GM18873 (cell line): ENCODE measurements at regions not wholly inside any gene's neighbourhood (a gene's known extent, or its start where the extent isn't known, plus 50 kb on each side); places are given as distances from the start of the nearest gene placed in this dataset.

Experiments
- ATAC-seq: cut with Tn5 transposase; IDR thresholded peaks from one replicate; pipeline ENCODE4 v1.9.1; 2021; ENCODE audit warnings: mild to moderate bottlenecking, moderate library complexity, moderate number of reproducible peaks; ENCODE audit not compliant: unreplicated experiment, low FRiP score

GRCh38 chr9:87307848-87308247, 189.8 kb upstream of the DAPK1 start:
- ATAC-seq, result no peak

- ATAC-seq, result no peak
These were observed 188.4 kb upstream of the DAPK1 start for GRCh38 chr9:87309236-87309635.

DNA sequence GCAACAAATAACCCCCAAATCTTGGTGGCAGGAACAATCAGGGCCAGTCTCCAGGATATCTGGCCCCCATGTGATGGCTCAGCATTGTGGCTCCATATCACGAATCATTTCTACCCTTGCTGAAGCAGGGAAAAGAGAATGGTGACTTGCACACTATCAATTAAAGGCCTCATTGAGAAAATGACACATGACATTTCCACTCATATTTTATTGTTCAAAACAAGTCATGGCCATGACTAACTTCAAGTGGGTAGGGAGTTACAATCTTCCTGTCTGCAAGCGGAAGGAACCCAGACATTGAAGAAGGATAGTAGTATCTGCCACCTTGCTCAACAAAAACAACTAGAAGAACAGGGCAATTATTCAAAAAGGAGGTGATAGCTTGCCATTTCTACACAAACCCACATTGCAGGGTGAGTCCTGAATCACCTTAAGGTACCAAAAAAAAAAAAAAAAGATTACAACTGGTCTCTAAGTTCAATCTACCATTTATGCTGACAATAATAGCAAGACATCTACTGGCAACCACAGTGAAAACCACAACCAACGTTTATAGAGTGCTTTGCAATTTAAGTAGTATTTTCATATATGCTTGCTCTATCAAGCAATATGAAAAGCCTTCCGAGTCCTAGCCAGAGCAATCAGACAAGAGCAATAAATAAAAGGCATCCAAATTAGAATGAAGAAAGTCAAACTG, 186.7 kb upstream of the DAPK1 start:
- ATAC-seq, result no peak

- no peak for ATAC-seq
These were observed 178.0 kb upstream of the DAPK1 start for GRCh38 chr9:87319656-87320055.

DNA sequence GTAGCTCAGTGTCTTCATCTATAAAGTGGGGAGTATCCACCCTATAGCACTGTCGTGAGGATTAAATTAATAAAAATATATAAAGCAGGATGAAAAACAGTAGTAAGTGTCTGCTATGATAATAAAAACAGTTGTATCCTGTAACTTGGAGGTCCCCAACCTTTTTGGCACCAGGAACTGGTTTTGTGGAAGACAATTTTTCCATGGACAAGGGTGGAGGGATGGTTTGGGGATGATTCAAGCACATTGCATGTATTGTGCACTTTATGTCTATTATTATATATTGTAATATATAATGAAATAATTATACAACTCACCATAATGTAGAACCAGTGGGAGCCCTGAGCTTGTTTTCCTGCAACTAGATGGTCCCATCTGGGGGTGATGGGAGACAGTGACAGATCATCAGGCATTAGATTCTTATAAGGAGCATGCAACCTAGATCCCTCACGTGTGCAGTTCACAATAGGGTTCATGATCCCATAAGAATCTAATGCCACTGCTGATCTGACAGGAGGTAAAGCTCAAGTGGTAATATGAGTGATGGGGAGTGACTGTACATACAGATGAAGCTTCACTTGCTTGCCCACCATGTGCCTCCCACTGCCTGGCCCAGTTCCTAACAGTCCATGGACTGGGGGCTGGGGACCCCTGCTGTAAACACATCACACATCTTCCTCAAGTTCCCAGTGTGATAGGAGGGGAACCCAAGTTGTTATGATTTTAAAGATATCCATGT, 177.4 kb upstream of the DAPK1 start:
- no peak for ATAC-seq

DNA sequence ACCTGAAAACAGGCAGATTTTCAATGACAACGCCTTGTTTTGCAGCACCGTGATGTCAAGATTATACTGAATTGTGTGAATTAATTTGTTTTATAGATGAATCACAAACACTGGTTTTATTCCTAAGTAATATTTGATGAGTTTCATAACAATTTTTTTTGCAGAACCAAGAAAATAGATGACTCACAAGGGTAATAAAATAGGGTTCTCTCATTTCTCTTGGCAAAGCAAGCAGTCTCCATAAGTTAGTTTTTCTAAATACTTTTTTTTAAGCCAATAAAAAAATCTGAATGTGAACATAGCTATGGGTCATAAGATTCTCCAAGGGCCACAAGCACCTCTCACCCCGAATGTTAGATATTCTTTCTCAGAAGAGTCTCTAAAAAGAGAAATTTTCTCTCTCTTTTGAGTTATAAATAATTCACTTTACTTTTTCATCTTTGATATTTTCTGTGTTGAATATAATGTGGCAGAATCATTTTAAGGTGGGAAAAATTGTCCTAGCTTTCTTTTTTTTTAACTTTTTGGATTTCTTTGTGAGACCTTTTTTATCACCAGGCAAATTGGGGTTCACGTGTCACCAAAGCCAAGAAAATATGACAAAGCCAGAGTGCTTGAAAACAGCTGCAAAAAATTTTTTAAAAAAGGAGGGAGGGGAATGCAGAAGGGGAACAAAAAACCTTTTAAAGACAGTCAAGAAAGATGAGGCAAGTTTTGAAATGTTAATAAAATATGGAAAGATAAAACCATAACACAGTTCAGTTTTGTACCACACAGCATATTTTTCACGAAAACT, 174.6 kb upstream of the DAPK1 start:
- ATAC-seq, result no peak

DNA sequence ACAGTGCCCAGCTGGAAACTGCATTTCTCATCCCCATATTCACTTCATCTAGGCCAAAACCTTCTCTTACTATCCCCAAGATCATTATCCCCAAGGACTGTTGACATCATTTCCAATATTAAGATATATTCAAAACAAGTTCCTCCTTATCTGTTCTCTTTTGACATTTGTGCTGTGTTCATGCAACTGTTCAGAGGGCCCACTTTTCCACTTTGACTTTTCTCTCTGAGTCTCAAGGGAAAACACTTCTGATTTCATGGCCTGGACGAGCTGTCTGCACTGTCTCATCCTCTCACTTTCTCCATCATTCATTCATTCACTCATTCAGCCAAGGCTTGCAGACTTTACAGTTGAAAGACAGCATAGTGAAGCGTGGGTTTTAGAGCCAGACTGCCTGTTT, 173.7 kb upstream of the DAPK1 start:
- no peak for ATAC-seq

- no peak for ATAC-seq
These were observed 173.0 kb upstream of the DAPK1 start for GRCh38 chr9:87324613-87325194.

- ATAC-seq, result no peak
These were observed 170.0 kb upstream of the DAPK1 start for GRCh38 chr9:87327575-87328125.

DNA sequence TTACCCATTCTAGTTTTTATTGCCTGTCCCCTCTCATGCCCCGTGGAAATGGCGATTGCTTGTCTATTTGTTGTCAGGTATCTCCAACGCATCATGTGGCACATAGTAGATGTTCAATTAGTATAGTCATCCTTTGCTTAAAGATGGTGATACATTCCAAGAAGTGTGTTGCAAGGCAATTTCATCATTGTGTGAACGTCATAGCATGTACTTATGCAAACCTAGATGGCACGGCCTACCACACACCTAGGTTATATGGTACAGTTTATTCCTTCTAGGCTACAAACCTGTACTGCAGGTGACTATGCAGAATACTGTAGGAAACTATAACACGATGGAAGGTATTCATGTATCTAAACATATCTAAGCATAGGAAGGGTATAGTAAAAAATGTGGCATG, 163.9 kb upstream of the DAPK1 start:
- ATAC-seq, result no peak

- no peak for ATAC-seq
These were observed 163.3 kb upstream of the DAPK1 start for GRCh38 chr9:87334366-87334765.

GRCh38 chr9:87336407-87336806, 161.3 kb upstream of the DAPK1 start:
- ATAC-seq, result no peak

DNA sequence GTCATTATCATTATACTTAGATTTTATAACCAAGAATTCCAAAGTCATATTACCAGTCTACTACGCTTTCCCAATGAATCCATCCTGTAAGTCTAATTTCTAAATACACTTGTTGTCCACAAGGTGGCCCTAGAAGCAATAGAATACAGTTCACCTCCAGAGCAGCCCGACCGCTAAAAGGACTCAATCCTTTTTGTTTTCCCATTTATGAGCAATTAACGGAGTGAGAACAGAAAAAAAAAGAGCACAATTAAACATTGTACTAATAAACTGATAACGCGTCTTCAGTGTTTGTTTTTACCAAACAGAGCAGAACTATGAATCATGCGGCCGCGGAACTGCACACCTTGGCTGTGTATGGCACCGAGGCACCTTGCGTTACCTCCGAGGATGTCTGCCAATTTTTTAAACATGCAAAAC, 160.7 kb upstream of the DAPK1 start:
- ATAC-seq, result no peak

DNA sequence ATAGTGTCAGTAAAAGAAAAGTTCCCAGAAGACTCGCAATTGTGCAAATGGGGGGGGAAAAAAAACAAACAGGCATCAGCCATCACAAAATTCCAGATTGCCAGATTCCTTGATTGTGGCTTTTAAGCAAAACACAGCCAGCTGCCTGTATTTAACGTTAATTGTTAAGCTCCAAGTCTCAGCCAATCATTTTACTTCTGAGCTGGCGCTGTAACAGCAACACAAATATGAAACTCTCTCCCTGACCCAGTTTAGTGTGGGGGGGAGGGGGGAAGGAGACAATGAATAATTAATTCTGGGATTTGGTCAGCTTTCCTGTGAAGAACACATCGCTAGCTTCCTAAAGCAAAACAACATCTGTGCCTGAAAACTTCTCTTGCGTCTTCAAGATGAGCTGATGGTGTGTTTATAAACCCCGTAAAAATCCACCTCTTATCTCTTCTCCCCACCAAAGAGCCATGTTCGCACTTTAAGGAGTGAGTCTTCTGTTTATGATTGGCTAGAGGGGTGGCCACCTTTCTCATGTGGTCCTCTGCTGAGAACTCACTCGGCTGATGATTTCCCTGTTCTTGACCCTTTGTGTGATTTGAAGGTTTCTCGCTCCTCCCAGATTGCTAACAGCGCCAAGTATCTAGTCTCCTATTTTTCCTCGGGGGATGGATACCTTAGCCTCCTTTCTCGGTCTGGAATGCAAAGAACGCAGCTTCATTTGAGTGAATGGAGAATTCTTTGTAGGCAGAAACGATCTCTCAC, 160.2 kb upstream of the DAPK1 start:
- no peak for ATAC-seq

DNA sequence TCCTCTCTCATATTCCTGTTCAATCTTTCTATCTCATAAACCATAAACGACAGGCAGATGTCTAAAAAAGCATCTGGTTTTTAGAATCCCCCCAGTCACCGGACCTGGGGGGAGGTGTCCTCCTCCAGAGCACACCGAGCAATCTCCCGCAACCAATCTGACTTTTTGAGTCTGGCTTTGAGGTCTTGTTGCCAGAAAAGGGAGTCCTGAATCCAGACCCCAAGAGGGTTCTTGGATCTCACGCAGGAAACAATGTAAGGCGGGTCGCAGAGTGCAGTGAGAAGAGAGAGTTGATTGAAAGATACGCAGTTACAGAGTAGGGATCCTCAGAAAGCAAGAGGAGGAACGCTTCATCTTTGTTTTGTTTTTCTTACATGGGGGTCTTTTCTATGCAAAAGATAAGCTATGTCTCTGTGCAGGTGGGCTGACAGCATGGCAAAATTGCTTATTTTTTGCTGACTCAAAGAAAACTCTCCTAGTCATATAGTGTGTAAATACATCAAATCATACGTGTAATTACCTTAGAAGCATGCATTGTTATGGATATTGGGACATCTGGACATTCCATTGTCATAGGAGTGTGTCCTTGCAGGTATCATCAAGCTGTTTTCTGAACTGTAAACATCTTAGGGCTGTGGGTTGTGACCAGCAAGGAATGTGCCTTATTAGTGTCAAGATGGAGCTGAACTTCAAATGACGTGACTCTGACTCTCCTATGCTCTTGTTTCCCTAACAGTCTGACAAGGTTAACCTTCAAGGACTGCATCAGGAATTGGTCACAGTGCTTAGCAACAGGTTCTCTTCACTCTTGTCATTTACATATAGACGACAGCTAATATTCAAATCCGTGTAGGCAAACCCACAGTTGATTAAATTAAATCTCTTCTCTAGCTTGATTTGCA, 159.3 kb upstream of the DAPK1 start:
- no peak for ATAC-seq

GRCh38 chr9:87340391-87340790, 157.3 kb upstream of the DAPK1 start:
- ATAC-seq, result no peak

DNA sequence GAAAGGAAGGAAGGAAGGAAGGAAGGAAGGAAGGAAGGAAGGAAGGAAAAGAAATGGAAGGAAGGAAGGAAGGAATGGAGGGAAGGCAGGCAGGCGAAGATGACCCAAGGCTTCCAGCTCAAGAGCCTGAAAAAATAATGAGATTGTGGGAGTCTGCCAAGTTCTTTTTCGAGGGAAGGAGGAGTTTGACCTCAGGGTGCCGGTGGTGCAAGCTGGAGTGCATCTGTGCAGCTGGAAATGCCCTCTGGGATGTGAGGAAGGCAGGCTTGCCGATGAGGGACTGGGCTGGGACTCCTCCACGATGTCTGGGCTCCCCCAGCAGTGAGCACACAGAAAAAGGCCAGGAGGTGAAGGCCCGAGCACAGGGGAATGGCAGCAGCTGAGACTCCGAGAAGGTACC, 154.9 kb upstream of the DAPK1 start:
- ATAC-seq, result no peak

GRCh38 chr9:87343816-87344430, 153.7 kb upstream of the DAPK1 start:
- ATAC-seq, result no peak
